ENCODE measurements at regions not wholly inside any gene's neighbourhood (a gene's known extent, or its start where the extent isn't known, plus 50 kb on each side); places are given as distances from the start of the nearest gene placed in this dataset.
"Not testable (repeated sequence)": the region's sequence is repeated elsewhere in the genome, so short reads cannot be mapped to it uniquely, and the experiment has no call there.

DNA sequence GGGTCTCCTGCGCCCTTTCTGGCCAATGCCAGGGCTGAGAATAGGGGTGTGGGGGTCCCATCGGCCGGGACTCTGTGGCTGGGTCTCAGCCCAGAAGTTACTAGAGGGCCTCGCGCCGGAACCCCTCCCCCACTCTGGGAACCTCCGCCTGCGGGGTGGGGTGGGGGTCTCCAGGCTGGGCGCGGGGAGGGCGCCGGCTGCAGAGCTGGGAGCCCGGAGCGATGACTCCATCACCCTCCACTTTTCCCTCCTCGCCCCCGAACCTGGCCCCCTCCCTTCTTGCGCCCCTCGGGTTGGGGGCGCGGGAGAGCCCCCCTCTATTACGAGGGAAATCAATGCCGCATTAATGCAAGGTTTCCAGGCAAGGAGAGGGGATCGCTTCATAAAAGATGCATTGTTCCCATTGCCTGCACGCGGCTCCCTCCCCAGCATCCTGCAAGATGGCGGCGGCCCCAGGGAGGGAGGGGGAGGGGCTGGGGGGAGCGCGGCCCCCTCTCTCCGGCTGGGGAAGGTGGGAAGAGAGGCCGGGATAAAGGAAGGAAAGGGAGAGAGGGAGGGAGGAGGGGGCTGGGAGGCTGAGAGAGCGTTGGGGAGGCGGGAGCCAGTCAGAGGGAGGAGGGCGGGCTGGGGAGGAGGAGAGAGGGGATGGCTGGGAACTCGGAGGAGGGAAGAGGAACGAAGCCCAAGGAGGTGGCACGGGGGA, 156.7 kb downstream of the CRLF3 start:
- H3K4me3 ChIP-seq (ENCODE audit: low read depth in 2 of 2, low read length in 1 of 2): peak overlapping the region; percentile 43 to 60
- DNase-seq; CTCF ChIA-PET; H3K9me2 ChIP-seq; H3K27me3 ChIP-seq (ENCODE audit: insufficient read depth); H3F3A ChIP-seq (replicated peaks; ENCODE audit: insufficient read depth); H3K4me1 ChIP-seq (ENCODE audit: control insufficient read depth in 1 of 2, insufficient read depth in 2 of 2, low read depth in 1 of 2, low read length in 1 of 2); H4K20me1 ChIP-seq (ENCODE audit: insufficient read depth); H3K79me2 ChIP-seq (ENCODE audit: insufficient read depth); POLR2A ChIA-PET; H3K9me3 ChIP-seq; H3K36me3 ChIP-seq (replicated peaks in 1 of 2; ENCODE audit: control insufficient read depth in 1 of 2, insufficient read depth in 2 of 2, low read length in 1 of 2): not testable (repeated sequence)
- peak overlapping the region; percentile 68 for H3K4me2 ChIP-seq
- TF ChIP-seq YY1 (IDR thresholded peaks at IDR 0.05; ENCODE audit: low read depth): peak; percentile 81
- 0 out of 2 replicates have a peak, but pooled peaks have one; percentile 31 for TF ChIP-seq TAF1 (IDR thresholded peaks at IDR 0.05; ENCODE audit: borderline replicate concordance, low read depth, low read length)
- 0 out of 2 replicates have a peak, but pooled peaks have one; percentile 11 for TF ChIP-seq MAX (IDR thresholded peaks at IDR 0.05; ENCODE audit: low read depth)
- H2AFZ ChIP-seq (ENCODE audit: low read depth): peak overlapping the region; percentile 91; the same call in 1 of the 2 replicates
- H3K9ac ChIP-seq: peak overlapping the region; percentile 71
- WGBS (ENCODE audit: low lambda C conversion rate): 2% methylated on average over 32 of the region's 37 CpGs
- H3K27ac ChIP-seq (ENCODE audit: low read depth in 2 of 2, low read length in 1 of 2): peak overlapping the region in 1 of 2 experiments; percentile 69; a peak in 3 of 4 replicates

GRCh38 chr17:30666838-30667656, 157.4 kb downstream of the CRLF3 start:
- H3K36me3 ChIP-seq (replicated peaks in 1 of 2; ENCODE audit: control insufficient read depth in 1 of 2, insufficient read depth in 2 of 2, low read length in 1 of 2); POLR2A ChIA-PET; H3K9me2 ChIP-seq; CTCF ChIA-PET; H3K9me3 ChIP-seq; H3K27me3 ChIP-seq (ENCODE audit: insufficient read depth); H4K20me1 ChIP-seq (ENCODE audit: insufficient read depth); H3F3A ChIP-seq (replicated peaks; ENCODE audit: insufficient read depth); DNase-seq; H3K4me1 ChIP-seq (ENCODE audit: control insufficient read depth in 1 of 2, insufficient read depth in 2 of 2, low read depth in 1 of 2, low read length in 1 of 2); H3K79me2 ChIP-seq (ENCODE audit: insufficient read depth): not testable (repeated sequence)
- Histone ChIP-seq H2AFZ (ENCODE audit: low read depth) (0 out of 2 replicates have a peak overlapping the region, but pooled peaks have one; percentile 41), H3K27ac (ENCODE audit: low read depth in 2 of 2, low read length in 1 of 2) (peak overlapping the region in 1 of 2 experiments; percentile 58; a peak in 1 of 4 replicates), H3K4me2 (peak overlapping the region; percentile 68), H3K4me3 (ENCODE audit: low read depth in 2 of 2, low read length in 1 of 2) (peak overlapping the region; percentile 43 to 60; a peak in 3 of 4 replicates), H3K9ac (peak overlapping the region; percentile 71; the same call in 1 of the 2 replicates)
- WGBS (ENCODE audit: low lambda C conversion rate): 67% methylated on average over 22 of the region's 23 CpGs

GRCh38 chr17:30663727-30664455, 160.6 kb downstream of the CRLF3 start:
- 42% methylated on average over 10 of the region's 12 CpGs for WGBS (ENCODE audit: low lambda C conversion rate)
- H3K79me2 ChIP-seq (ENCODE audit: insufficient read depth); H4K20me1 ChIP-seq (ENCODE audit: insufficient read depth); H3K9me2 ChIP-seq; H2AFZ ChIP-seq (ENCODE audit: low read depth); H3K27me3 ChIP-seq (ENCODE audit: insufficient read depth); H3K9me3 ChIP-seq; H3F3A ChIP-seq (replicated peaks; ENCODE audit: insufficient read depth); H3K9ac ChIP-seq; H3K27ac ChIP-seq (ENCODE audit: low read depth in 2 of 2, low read length in 1 of 2); H3K4me3 ChIP-seq (ENCODE audit: low read depth in 2 of 2, low read length in 1 of 2); H3K36me3 ChIP-seq (replicated peaks in 1 of 2; ENCODE audit: control insufficient read depth in 1 of 2, insufficient read depth in 2 of 2, low read length in 1 of 2); POLR2A ChIA-PET; DNase-seq; H3K4me1 ChIP-seq (ENCODE audit: control insufficient read depth in 1 of 2, insufficient read depth in 2 of 2, low read depth in 1 of 2, low read length in 1 of 2); CTCF ChIA-PET; H3K4me2 ChIP-seq: not testable (repeated sequence)

- H3K4me1 ChIP-seq (ENCODE audit: control insufficient read depth in 1 of 2, insufficient read depth in 2 of 2, low read depth in 1 of 2, low read length in 1 of 2); H3K4me3 ChIP-seq (ENCODE audit: low read depth in 2 of 2, low read length in 1 of 2); H3K36me3 ChIP-seq (replicated peaks in 1 of 2; ENCODE audit: control insufficient read depth in 1 of 2, insufficient read depth in 2 of 2, low read length in 1 of 2); CTCF ChIA-PET; H3K79me2 ChIP-seq (ENCODE audit: insufficient read depth); H3K9me2 ChIP-seq; H4K20me1 ChIP-seq (ENCODE audit: insufficient read depth); H3K27ac ChIP-seq (ENCODE audit: low read depth in 2 of 2, low read length in 1 of 2); H3K9me3 ChIP-seq; DNase-seq; POLR2A ChIA-PET; H2AFZ ChIP-seq (ENCODE audit: low read depth); H3K4me2 ChIP-seq; H3K9ac ChIP-seq; H3K27me3 ChIP-seq (ENCODE audit: insufficient read depth); H3F3A ChIP-seq (replicated peaks; ENCODE audit: insufficient read depth): not testable (repeated sequence)
- 92% methylated on average over 4 of the region's 4 CpGs for WGBS (ENCODE audit: low lambda C conversion rate)
These were observed 167.3 kb downstream of the CRLF3 start for GRCh38 chr17:30657148-30657547.

DNA sequence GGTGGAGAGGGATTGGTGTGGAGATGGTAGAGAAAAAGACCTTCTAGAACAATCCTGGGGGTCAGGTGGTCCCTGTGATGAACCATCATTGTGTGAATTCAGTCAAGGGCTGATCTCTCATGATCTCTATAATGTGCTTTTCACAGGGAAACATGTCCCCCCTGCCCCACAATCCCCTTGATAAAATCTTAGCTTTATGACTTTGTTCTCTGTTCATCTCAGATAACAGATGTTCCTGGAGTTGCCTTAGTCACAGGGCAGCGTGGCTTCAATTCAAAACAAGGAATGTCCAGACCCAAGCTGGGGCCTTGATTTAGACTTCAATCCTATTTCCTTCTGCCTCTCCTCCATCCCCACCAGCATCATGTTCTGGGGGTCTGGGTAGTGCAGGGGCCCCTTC, 171.5 kb downstream of the CRLF3 start:
- H3K79me2 ChIP-seq (ENCODE audit: insufficient read depth); H3K9me3 ChIP-seq; H3K4me2 ChIP-seq; H3K9me2 ChIP-seq; H3K4me3 ChIP-seq (ENCODE audit: low read depth in 2 of 2, low read length in 1 of 2); H4K20me1 ChIP-seq (ENCODE audit: insufficient read depth); H3K4me1 ChIP-seq (ENCODE audit: control insufficient read depth in 1 of 2, insufficient read depth in 2 of 2, low read depth in 1 of 2, low read length in 1 of 2); H3K36me3 ChIP-seq (replicated peaks in 1 of 2; ENCODE audit: control insufficient read depth in 1 of 2, insufficient read depth in 2 of 2, low read length in 1 of 2); H3K27ac ChIP-seq (ENCODE audit: low read depth in 2 of 2, low read length in 1 of 2); POLR2A ChIA-PET; H3K27me3 ChIP-seq (ENCODE audit: insufficient read depth); H3F3A ChIP-seq (replicated peaks; ENCODE audit: insufficient read depth); H2AFZ ChIP-seq (ENCODE audit: low read depth); DNase-seq; H3K9ac ChIP-seq: not testable (repeated sequence)
- 23% methylated on average over 1 of the region's 1 CpG for WGBS (ENCODE audit: low lambda C conversion rate)
- CTCF ChIA-PET: interaction anchor here (1.2 kb wide), 1 partner anchor 176 kb away, joined by 3 read pairs; the partner anchor contains the start of gene GOSR1
